HEK293 (cell line): ENCODE measurements at regions not wholly inside any gene's neighbourhood (a gene's known extent, or its start where the extent isn't known, plus 50 kb on each side); places are given as distances from the start of the nearest gene placed in this dataset.

ENCODE experiments used
- CTCF ChIA-PET: fragments of 350-600 bp; formaldehyde crosslinking; extraction: SDS; loops from one replicate; lab custom pipeline; 2021; ENCODE audit warnings: antibody characterized with exemption; lab: Yijun Ruan, JAX
- POLR2A ChIA-PET: fragments of 300-600 bp; formaldehyde crosslinking; extraction: SDS; loops from one replicate; lab custom pipeline; 2020; ENCODE audit warnings: antibody characterized with exemption, inconsistent platforms; lab: Yijun Ruan, JAX
- H3K27ac ChIP-seq: fragments of 200-500 bp; sonication (Bioruptor generic); 2 replicates; pipeline ENCODE4 v1.5.1; 2014; ENCODE audit warnings: low read depth, low read length, control low read depth, inconsistent platforms; ENCODE audit errors: extremely low read depth
- H3K36me3 ChIP-seq, 2 experiments: fragments of 200-500 bp in 1 of 2; sonication (Bioruptor generic) in 1 of 2; 1 replicate in 1 of 2; 2 replicates in 1 of 2; pipeline ENCODE4 v1.5.1; 2014 to 2017; ENCODE audit warnings: inconsistent platforms in 2 of 2, low read length in 2 of 2; ENCODE audit not compliant: control insufficient read depth in 2 of 2, insufficient read depth in 1 of 2
- H3K4me1 ChIP-seq: fragments of 200-500 bp; sonication (Bioruptor generic); 2 replicates; pipeline ENCODE4 v1.5.1; 2014; ENCODE audit warnings: mild to moderate bottlenecking, low read length, inconsistent platforms; ENCODE audit not compliant: control insufficient read depth, insufficient read depth
- H3K4me3 ChIP-seq: 2 replicates; pipeline ENCODE4 v1.5.1; 2011; ENCODE audit warnings: low read depth, mild to moderate bottlenecking, control low read depth, low read length, moderate library complexity
- H3K9me3 ChIP-seq: fragments of 200-500 bp; sonication (Bioruptor generic); 2 replicates; pipeline ENCODE4 v1.5.1; 2014; ENCODE audit warnings: low read depth, low read length, inconsistent platforms; ENCODE audit not compliant: control insufficient read depth, insufficient read depth
- ATF2 ChIP-seq: fragments of 450-650 bp; formaldehyde crosslinking; IDR thresholded peaks from 2 replicates; pipeline ENCODE4 v1.5.1; 2016; ENCODE audit warnings: missing biosample characterization, missing genetic modification characterization, low read depth
- BCL11B ChIP-seq: fragments of 450-650 bp; formaldehyde crosslinking; IDR thresholded peaks from 2 replicates; pipeline ENCODE4 v1.5.1; 2016; ENCODE audit warnings: low read depth, missing biosample characterization, missing genetic modification characterization
- KLF8 ChIP-seq: fragments of 450-650 bp; formaldehyde crosslinking; IDR thresholded peaks from 2 replicates; pipeline ENCODE4 v1.5.1; 2016; ENCODE audit warnings: missing biosample characterization, missing genetic modification characterization
- KLF9 ChIP-seq: fragments of 450-650 bp; formaldehyde crosslinking; IDR thresholded peaks from 2 replicates; pipeline ENCODE4 v1.5.1; 2016; ENCODE audit warnings: missing biosample characterization, missing genetic modification characterization, low read depth
- SALL2 ChIP-seq: fragments of 450-650 bp; formaldehyde crosslinking; IDR thresholded peaks from 2 replicates; pipeline ENCODE4 v1.5.0; 2017; ENCODE audit warnings: missing biosample characterization, mild to moderate bottlenecking, missing genetic modification characterization, borderline replicate concordance
- SP3 ChIP-seq: fragments of 450-650 bp; formaldehyde crosslinking; IDR thresholded peaks from 2 replicates; pipeline ENCODE4 v1.5.1; 2016; ENCODE audit warnings: missing biosample characterization, missing genetic modification characterization
- YY1 ChIP-seq: fragments of 450-650 bp; formaldehyde crosslinking; IDR thresholded peaks from 2 replicates; pipeline ENCODE4 v1.5.1; 2018; ENCODE audit warnings: missing biosample characterization, missing genetic modification characterization
- ZBTB48 ChIP-seq: fragments of 450-650 bp; formaldehyde crosslinking; IDR thresholded peaks from 2 replicates; pipeline ENCODE4 v1.5.1; 2016; ENCODE audit warnings: missing biosample characterization, missing genetic modification characterization
- ZNF114 ChIP-seq: fragments of 450-650 bp; formaldehyde crosslinking; IDR thresholded peaks from 2 replicates; pipeline ENCODE4 v1.5.0; 2017; ENCODE audit warnings: missing biosample characterization, missing genetic modification characterization
- ZNF169 ChIP-seq: fragments of 450-650 bp; formaldehyde crosslinking; IDR thresholded peaks from 2 replicates; pipeline ENCODE4 v1.5.1; 2016; ENCODE audit warnings: missing biosample characterization, missing genetic modification characterization
- ZNF175 ChIP-seq: fragments of 450-650 bp; formaldehyde crosslinking; IDR thresholded peaks from 2 replicates; pipeline ENCODE4 v1.5.1; 2016; ENCODE audit warnings: missing biosample characterization, missing genetic modification characterization
- ZNF19 ChIP-seq: fragments of 450-650 bp; formaldehyde crosslinking; IDR thresholded peaks from 2 replicates; pipeline ENCODE4; 2016; ENCODE audit warnings: missing biosample characterization, missing genetic modification characterization, low read depth
- ZNF274 ChIP-seq, 2 experiments: fragments of 200-500 bp in 1 of 2; fragments of 450-650 bp in 1 of 2; sonication (Bioruptor generic) in 1 of 2; formaldehyde crosslinking in 1 of 2; IDR thresholded peaks; 2 replicates each; pipeline versions ENCODE4 v1.5.1 to v1.6.1; 2014 to 2016; ENCODE audit warnings: borderline replicate concordance in 1 of 2, inconsistent platforms in 1 of 2, low read length in 1 of 2, missing biosample characterization in 1 of 2, missing genetic modification characterization in 1 of 2
- ZNF302 ChIP-seq: fragments of 450-650 bp; formaldehyde crosslinking; IDR thresholded peaks from 2 replicates; pipeline ENCODE4 v1.5.1; 2016; ENCODE audit warnings: missing biosample characterization, missing genetic modification characterization, low read depth
- ZNF311 ChIP-seq: fragments of 450-650 bp; formaldehyde crosslinking; IDR thresholded peaks from 2 replicates; pipeline ENCODE4 v1.5.1; 2017; ENCODE audit warnings: missing biosample characterization, missing genetic modification characterization, borderline replicate concordance
- ZNF48 ChIP-seq: fragments of 450-650 bp; formaldehyde crosslinking; IDR thresholded peaks from 2 replicates; pipeline ENCODE4 v1.5.1; 2016; ENCODE audit warnings: missing biosample characterization, missing genetic modification characterization
- ZNF501 ChIP-seq: fragments of 450-650 bp; formaldehyde crosslinking; IDR thresholded peaks from 2 replicates; pipeline ENCODE4 v1.5.1; 2016; ENCODE audit warnings: missing biosample characterization, missing genetic modification characterization
- ZNF514 ChIP-seq: fragments of 450-650 bp; formaldehyde crosslinking; IDR thresholded peaks from 2 replicates; pipeline ENCODE4 v1.5.1; 2016; ENCODE audit warnings: missing biosample characterization, missing genetic modification characterization
- ZNF544 ChIP-seq: fragments of 450-650 bp; formaldehyde crosslinking; IDR thresholded peaks from 2 replicates; pipeline ENCODE4 v1.5.0; 2017; ENCODE audit warnings: missing biosample characterization, missing genetic modification characterization
- ZNF548 ChIP-seq: fragments of 450-650 bp; formaldehyde crosslinking; IDR thresholded peaks from 2 replicates; pipeline ENCODE4 v1.5.1; 2016; ENCODE audit warnings: missing biosample characterization, missing genetic modification characterization
- ZNF596 ChIP-seq: fragments of 450-650 bp; IDR thresholded peaks from 2 replicates; pipeline ENCODE4 v1.5.0; 2018; ENCODE audit warnings: missing biosample characterization, mild to moderate bottlenecking, missing genetic modification characterization, moderate library complexity
- ZNF600 ChIP-seq: fragments of 450-650 bp; formaldehyde crosslinking; IDR thresholded peaks from 2 replicates; pipeline ENCODE4 v1.5.1; 2016; ENCODE audit warnings: missing biosample characterization, missing genetic modification characterization
- ZSCAN23 ChIP-seq: fragments of 450-650 bp; formaldehyde crosslinking; IDR thresholded peaks from 2 replicates; pipeline ENCODE4 v1.5.1; 2016; ENCODE audit warnings: missing biosample characterization, missing genetic modification characterization
- ZSCAN4 ChIP-seq: fragments of 450-650 bp; formaldehyde crosslinking; IDR thresholded peaks from 2 replicates; pipeline ENCODE4 v1.5.1; 2017; ENCODE audit warnings: missing biosample characterization, missing genetic modification characterization
- TF ChIP-seq, protein P1 (sequence below): fragments of 450-650 bp; formaldehyde crosslinking; IDR thresholded peaks from 2 replicates; pipeline ENCODE4 v1.5.1; 2016; ENCODE audit warnings: missing biosample characterization, missing genetic modification characterization
- TF ChIP-seq, protein P2 (sequence below): fragments of 450-650 bp; formaldehyde crosslinking; IDR thresholded peaks from 2 replicates; pipeline ENCODE4 v1.5.1; 2016; ENCODE audit warnings: missing biosample characterization, missing genetic modification characterization

GRCh38 chr2:120978359-120979050 lies 242.8 kb downstream of the GLI2 start:
- Histone ChIP-seq H3K9me3 (no peaks in the 10 kb centered on the region), H3K27ac (no peak overlapping the region), H3K4me3 (no peak overlapping the region), H3K36me3 (peaks cover 3 to 37% of the 10 kb centered on the region in 2 experiments), H3K4me1 (no peaks in the 10 kb centered on the region)
- ChIA-PET POLR2A (no interaction called here), CTCF (no interaction called here)
- TF ChIP-seq ZNF548 (tag by site-specific recombination): no peak
- TF ChIP-seq, protein P1, sequence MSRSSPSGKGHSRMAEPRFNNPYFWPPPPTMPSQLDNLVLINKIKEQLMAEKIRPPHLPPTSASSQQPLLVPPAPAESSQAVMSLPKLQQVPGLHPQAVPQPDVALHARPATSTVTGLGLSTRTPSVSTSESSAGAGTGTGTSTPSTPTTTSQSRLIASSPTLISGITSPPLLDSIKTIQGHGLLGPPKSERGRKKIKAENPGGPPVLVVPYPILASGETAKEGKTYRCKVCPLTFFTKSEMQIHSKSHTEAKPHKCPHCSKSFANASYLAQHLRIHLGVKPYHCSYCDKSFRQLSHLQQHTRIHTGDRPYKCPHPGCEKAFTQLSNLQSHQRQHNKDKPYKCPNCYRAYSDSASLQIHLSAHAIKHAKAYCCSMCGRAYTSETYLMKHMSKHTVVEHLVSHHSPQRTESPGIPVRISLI (tag by site-specific recombination): no peak
- TF ChIP-seq, all 188 proteins: peak for 0

DNA sequence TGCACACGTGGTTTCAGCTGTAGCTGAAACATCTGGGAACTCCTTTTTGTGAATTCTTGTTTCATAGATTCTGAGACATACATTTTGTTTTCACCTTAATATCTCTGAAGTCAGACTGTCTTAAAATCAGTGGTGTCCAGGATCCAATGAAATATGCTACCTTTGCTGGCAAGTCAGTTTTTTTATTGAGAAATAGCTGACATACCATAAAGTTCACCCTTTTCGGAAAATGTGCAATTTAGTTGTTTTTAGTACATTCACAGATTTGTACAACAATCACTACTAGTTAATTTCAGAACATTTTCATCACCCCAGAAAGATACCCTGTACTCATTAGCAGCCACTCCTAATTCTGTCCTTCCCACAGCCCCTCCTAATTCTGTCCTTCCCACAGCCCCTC lies 243.7 kb downstream of the GLI2 start:
- TF ChIP-seq SP3 (tag by site-specific recombination): no peak
- TF ChIP-seq KLF8 (tag by site-specific recombination): no peak
- TF ChIP-seq, protein P2, sequence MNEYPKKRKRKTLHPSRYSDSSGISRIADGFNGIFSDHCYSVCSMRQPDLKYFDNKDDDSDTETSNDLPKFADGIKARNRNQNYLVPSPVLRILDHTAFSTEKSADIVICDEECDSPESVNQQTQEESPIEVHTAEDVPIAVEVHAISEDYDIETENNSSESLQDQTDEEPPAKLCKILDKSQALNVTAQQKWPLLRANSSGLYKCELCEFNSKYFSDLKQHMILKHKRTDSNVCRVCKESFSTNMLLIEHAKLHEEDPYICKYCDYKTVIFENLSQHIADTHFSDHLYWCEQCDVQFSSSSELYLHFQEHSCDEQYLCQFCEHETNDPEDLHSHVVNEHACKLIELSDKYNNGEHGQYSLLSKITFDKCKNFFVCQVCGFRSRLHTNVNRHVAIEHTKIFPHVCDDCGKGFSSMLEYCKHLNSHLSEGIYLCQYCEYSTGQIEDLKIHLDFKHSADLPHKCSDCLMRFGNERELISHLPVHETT: no peak
- no peak for TF ChIP-seq SALL2
- TF ChIP-seq ZBTB48 (tag by site-specific recombination): no peak
- TF ChIP-seq BCL11B: no peak
- TF ChIP-seq ZNF302: no peak
- no peak for TF ChIP-seq ZNF544
- TF ChIP-seq ZNF596 (tag by site-specific recombination): no peak
- no peak for TF ChIP-seq YY1 (tag by site-specific recombination)
- TF ChIP-seq ZNF311 (tag by site-specific recombination): no peak
- no peak for TF ChIP-seq ZSCAN4
- TF ChIP-seq ZNF19 (tag by site-specific recombination): no peak
- TF ChIP-seq ZNF175: no peak
- TF ChIP-seq, all 188 proteins: peak for 0
- POLR2A ChIA-PET: no interaction called here
- Histone ChIP-seq H3K9me3 (no peaks in the 10 kb centered on the region), H3K4me3 (no peak overlapping the region), H3K4me1 (no peaks in the 10 kb centered on the region), H3K36me3 (peaks cover 3 to 43% of the 10 kb centered on the region in 2 experiments), H3K27ac (no peak overlapping the region)
- CTCF ChIA-PET: no interaction called here

DNA sequence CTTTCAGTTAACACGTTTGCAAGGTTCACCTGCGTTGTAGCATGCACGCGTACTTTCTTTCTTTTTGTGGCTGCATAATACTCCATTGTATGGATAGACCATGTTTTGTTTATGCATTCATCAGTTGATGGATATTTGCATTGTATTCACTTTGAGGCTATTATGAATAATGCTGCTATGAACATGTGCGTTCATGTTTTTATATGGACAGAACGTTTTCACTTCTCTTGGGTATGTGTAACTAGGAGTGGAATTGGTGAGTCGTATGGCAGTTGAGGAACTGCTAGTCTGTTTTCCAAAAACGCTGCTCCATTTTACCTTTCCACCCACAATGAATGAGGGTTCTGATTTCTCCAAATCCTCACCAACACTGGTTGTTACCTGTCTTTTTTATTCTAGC lies 244.3 kb downstream of the GLI2 start:
- no peak overlapping the region for H3K27ac ChIP-seq
- H3K36me3 ChIP-seq: peaks cover 3 to 43% of the 10 kb centered on the region in 2 experiments
- CTCF ChIA-PET: no interaction called here
- H3K4me3 ChIP-seq: no peak overlapping the region
- H3K4me1 ChIP-seq: no peaks in the 10 kb centered on the region
- no peak for TF ChIP-seq ZNF169 (tag by site-specific recombination)
- no peak for TF ChIP-seq ZNF514 (tag by site-specific recombination)
- TF ChIP-seq ZNF48 (tag by site-specific recombination): no peak
- TF ChIP-seq ZSCAN23 (tag by site-specific recombination): no peak
- TF ChIP-seq ZNF114: no peak
- TF ChIP-seq ZNF175: no peak
- no peak for TF ChIP-seq ZNF501 (tag by site-specific recombination)
- TF ChIP-seq KLF9 (tag by site-specific recombination): no peak
- TF ChIP-seq ZNF600 (tag by site-specific recombination): no peak
- no peak for TF ChIP-seq ZNF274 (IDR thresholded peaks at IDR 0.05; ENCODE audit: low read length)
- TF ChIP-seq ZNF274 (tag by site-specific recombination; IDR thresholded peaks at IDR 0.05; ENCODE audit: borderline replicate concordance): no peak
- no peak for TF ChIP-seq ATF2 (tag by site-specific recombination)
- TF ChIP-seq, all 188 proteins: peak for 0
- H3K9me3 ChIP-seq: no peaks in the 10 kb centered on the region
- POLR2A ChIA-PET: no interaction called here
